ENCODE measurements at regions not wholly inside any gene's neighbourhood (a gene's known extent, or its start where the extent isn't known, plus 50 kb on each side); places are given as distances from the start of the nearest gene placed in this dataset.

DNA sequence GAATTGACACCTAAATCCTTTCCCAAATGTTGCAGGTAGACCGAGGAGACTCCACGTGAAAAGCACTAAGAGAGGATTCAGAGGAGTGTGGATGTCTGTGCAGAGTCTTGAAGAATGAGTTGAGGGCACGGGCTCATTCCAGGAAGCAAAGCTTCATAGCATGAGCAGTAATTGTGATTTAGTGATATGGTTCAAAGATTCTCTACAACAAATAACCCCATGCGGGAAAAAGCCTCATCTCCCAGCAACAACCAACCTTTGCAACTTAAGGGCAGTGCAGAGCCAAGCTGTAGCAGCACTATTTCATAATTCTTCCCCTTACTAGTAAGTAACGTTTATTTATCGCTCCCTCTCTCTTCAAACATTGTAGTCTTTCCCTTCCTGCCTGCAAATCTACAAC is 87.5 kb upstream of the CLMP start:
- no peak for TF ChIP-seq TAF1 (IDR thresholded peaks at IDR 0.05; ENCODE audit: borderline replicate concordance, insufficient read depth, low read length)
- TF ChIP-seq POLR2AphosphoS5 (IDR thresholded peaks at IDR 0.05; ENCODE audit: low read depth, low read length): no peak
- TF ChIP-seq, protein P1, sequence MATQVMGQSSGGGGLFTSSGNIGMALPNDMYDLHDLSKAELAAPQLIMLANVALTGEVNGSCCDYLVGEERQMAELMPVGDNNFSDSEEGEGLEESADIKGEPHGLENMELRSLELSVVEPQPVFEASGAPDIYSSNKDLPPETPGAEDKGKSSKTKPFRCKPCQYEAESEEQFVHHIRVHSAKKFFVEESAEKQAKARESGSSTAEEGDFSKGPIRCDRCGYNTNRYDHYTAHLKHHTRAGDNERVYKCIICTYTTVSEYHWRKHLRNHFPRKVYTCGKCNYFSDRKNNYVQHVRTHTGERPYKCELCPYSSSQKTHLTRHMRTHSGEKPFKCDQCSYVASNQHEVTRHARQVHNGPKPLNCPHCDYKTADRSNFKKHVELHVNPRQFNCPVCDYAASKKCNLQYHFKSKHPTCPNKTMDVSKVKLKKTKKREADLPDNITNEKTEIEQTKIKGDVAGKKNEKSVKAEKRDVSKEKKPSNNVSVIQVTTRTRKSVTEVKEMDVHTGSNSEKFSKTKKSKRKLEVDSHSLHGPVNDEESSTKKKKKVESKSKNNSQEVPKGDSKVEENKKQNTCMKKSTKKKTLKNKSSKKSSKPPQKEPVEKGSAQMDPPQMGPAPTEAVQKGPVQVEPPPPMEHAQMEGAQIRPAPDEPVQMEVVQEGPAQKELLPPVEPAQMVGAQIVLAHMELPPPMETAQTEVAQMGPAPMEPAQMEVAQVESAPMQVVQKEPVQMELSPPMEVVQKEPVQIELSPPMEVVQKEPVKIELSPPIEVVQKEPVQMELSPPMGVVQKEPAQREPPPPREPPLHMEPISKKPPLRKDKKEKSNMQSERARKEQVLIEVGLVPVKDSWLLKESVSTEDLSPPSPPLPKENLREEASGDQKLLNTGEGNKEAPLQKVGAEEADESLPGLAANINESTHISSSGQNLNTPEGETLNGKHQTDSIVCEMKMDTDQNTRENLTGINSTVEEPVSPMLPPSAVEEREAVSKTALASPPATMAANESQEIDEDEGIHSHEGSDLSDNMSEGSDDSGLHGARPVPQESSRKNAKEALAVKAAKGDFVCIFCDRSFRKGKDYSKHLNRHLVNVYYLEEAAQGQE (IDR thresholded peaks at IDR 0.05; ENCODE audit: insufficient read depth in 1 of 2, low read depth in 2 of 2, low read length in 2 of 2): no peak
- TF ChIP-seq FOXP2 (optimal IDR thresholded peaks at IDR 0.05; ENCODE audit: borderline replicate concordance, extremely low read depth, extremely low read length, insufficient read depth): no peak

Data from PFSK-1 (cell line).